ENCODE measurements at regions not wholly inside any gene's neighbourhood (a gene's known extent, or its start where the extent isn't known, plus 50 kb on each side); places are given as distances from the start of the nearest gene placed in this dataset.

GRCh38 chr21:43278359-43278758 is 109.6 kb downstream of the CRYAA start:
- intact Hi-C loops (cut with DNase I, micrococcal nuclease) = no loop called here
- Mint-ChIP-seq H3K27ac (no peak overlapping the region), H3K36me3 (ENCODE audit: low read depth) (no peaks in the 10 kb centered on the region), H3K4me1 (ENCODE audit: low read depth) (no peaks in the 10 kb centered on the region), H3K27me3 (peaks cover 18% of the 10 kb centered on the region), H3K9me3 (no peaks in the 10 kb centered on the region), H3K4me3 (no peak overlapping the region)
- Histone ChIP-seq H3K4me3 (ENCODE audit: low read length) (no peak overlapping the region), H3K27ac (ENCODE audit: low read depth in 1 of 2, low read length in 2 of 2) (no peak overlapping the region), H3K36me3 (ENCODE audit: insufficient read depth, low read length) (no peaks in the 10 kb centered on the region), H3K4me1 (ENCODE audit: insufficient read depth, low read length) (no peaks in the 10 kb centered on the region), H3K9me3 (ENCODE audit: control insufficient read depth in 1 of 2, insufficient read depth in 1 of 2, low read length in 2 of 2) (peaks cover 0 to 12% of the 10 kb centered on the region in 2 experiments), H3K27me3 (ENCODE audit: control insufficient read depth in 1 of 2, insufficient read depth in 2 of 2, low read length in 2 of 2) (peaks cover 18 to 29% of the 10 kb centered on the region in 2 experiments)
- no peak for ATAC-seq (ENCODE audit: poor library complexity)
- ChIA-PET POLR2A (no interaction called here), CTCF (no interaction called here)
- DNase-seq = no peak
- TF ChIP-seq CTCF (IDR thresholded peaks at IDR 0.05) = no peak

- Mint-ChIP-seq H3K27me3 (peaks cover 18% of the 10 kb centered on the region), H3K36me3 (ENCODE audit: low read depth) (no peaks in the 10 kb centered on the region), H3K27ac (no peak overlapping the region), H3K9me3 (no peaks in the 10 kb centered on the region), H3K4me3 (no peak overlapping the region), H3K4me1 (ENCODE audit: low read depth) (no peaks in the 10 kb centered on the region)
- peaks cover 0 to 14% of the 10 kb centered on the region in 2 experiments for H3K9me3 ChIP-seq (ENCODE audit: control insufficient read depth in 1 of 2, insufficient read depth in 1 of 2, low read length in 2 of 2)
- ATAC-seq (ENCODE audit: poor library complexity) (no peak), DNase-seq (no peak)
- intact Hi-C loops (cut with DNase I, micrococcal nuclease) = no loop called here
- no peak overlapping the region for H3K4me3 ChIP-seq (ENCODE audit: low read length)
- H3K36me3 ChIP-seq (ENCODE audit: insufficient read depth, low read length) = no peaks in the 10 kb centered on the region
- no peak for TF ChIP-seq CTCF (IDR thresholded peaks at IDR 0.05)
- POLR2A ChIA-PET = no interaction called here
- CTCF ChIA-PET = no interaction called here
- no peak overlapping the region for H3K27ac ChIP-seq (ENCODE audit: low read depth in 1 of 2, low read length in 2 of 2)
- H3K4me1 ChIP-seq (ENCODE audit: insufficient read depth, low read length) = no peaks in the 10 kb centered on the region
- H3K27me3 ChIP-seq (ENCODE audit: control insufficient read depth in 1 of 2, insufficient read depth in 2 of 2, low read length in 2 of 2) = peaks cover 22 to 33% of the 10 kb centered on the region in 2 experiments
These were observed 108.9 kb downstream of the CRYAA start for GRCh38 chr21:43277481-43278351.

DNA sequence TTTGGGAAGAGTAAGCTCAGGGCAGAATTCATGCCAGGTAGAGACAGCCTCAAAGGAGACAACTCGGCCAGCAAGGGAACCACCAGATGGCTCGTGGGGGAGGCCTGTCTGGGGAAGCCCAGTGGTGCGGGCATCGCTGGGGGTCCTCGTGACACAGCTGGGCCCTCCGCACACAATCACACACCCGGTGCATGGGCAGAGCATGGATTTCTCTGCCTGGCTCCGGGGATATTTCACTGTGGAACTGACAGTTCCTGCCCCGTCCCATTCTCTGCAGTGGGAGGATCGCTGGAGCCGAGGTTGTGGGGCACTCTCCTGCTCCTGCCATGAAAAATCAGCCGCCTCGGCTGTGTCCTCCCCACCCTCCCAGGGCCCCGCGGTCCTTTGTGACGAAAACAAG is 108.0 kb downstream of the CRYAA start:
- no peaks in the 10 kb centered on the region for H3K4me1 Mint-ChIP-seq (ENCODE audit: low read depth)
- H3K9me3 Mint-ChIP-seq = no peaks in the 10 kb centered on the region
- no peaks in the 10 kb centered on the region for H3K36me3 Mint-ChIP-seq (ENCODE audit: low read depth)
- intact Hi-C loops (cut with DNase I, micrococcal nuclease) = no loop called here
- H3K27me3 ChIP-seq (ENCODE audit: control insufficient read depth in 1 of 2, insufficient read depth in 2 of 2, low read length in 2 of 2) = peaks cover 29 to 33% of the 10 kb centered on the region in 2 experiments
- no peak for ATAC-seq (ENCODE audit: poor library complexity)
- POLR2A ChIA-PET = no interaction called here
- peaks cover 0 to 17% of the 10 kb centered on the region in 2 experiments for H3K9me3 ChIP-seq (ENCODE audit: control insufficient read depth in 1 of 2, insufficient read depth in 1 of 2, low read length in 2 of 2)
- no peak overlapping the region for H3K4me3 ChIP-seq (ENCODE audit: low read length)
- TF ChIP-seq CTCF (IDR thresholded peaks at IDR 0.05) = no peak
- H3K27ac ChIP-seq (ENCODE audit: low read depth in 1 of 2, low read length in 2 of 2) = no peak overlapping the region
- CTCF ChIA-PET = no interaction called here
- peaks cover 18% of the 10 kb centered on the region for H3K27me3 Mint-ChIP-seq
- no peaks in the 10 kb centered on the region for H3K4me1 ChIP-seq (ENCODE audit: insufficient read depth, low read length)
- no peak overlapping the region for H3K27ac Mint-ChIP-seq
- no peak for DNase-seq
- no peak overlapping the region for H3K4me3 Mint-ChIP-seq
- H3K36me3 ChIP-seq (ENCODE audit: insufficient read depth, low read length) = no peaks in the 10 kb centered on the region
